SK-N-SH treated with all-trans-retinoic acid at 6 μM for 48 hours (cell line): ENCODE measurements at regions not wholly inside any gene's neighbourhood (a gene's known extent, or its start where the extent isn't known, plus 50 kb on each side); places are given as distances from the start of the nearest gene placed in this dataset.

ENCODE experiments used
- ARNTL ChIP-seq: fragments of 450-650 bp; formaldehyde crosslinking; IDR thresholded peaks from 2 replicates; pipeline ENCODE4 v1.5.0; 2020; ENCODE audit warnings: low read depth, mild to moderate bottlenecking, moderate library complexity, borderline replicate concordance
- GLIS3 ChIP-seq: fragments of 250-450 bp; sonication (Bioruptor Pico); IDR thresholded peaks from 2 replicates; pipeline ENCODE4 v1.5.0; 2020; ENCODE audit warnings: mild to moderate bottlenecking, moderate library complexity
- SNAI2 ChIP-seq: fragments of 250-450 bp; sonication (Bioruptor Pico); IDR thresholded peaks from 2 replicates; pipeline ENCODE4 v1.5.0; 2020; ENCODE audit warnings: mild to moderate bottlenecking, moderate library complexity
- TCF4 ChIP-seq: fragments of 250-450 bp; sonication (Bioruptor Pico); IDR thresholded peaks from 2 replicates; pipeline ENCODE4 v1.8.0; 2021; ENCODE audit warnings: mild to moderate bottlenecking, moderate library complexity, borderline replicate concordance
- ZNF70 ChIP-seq: fragments of 450-650 bp; formaldehyde crosslinking; IDR thresholded peaks from 2 replicates; pipeline ENCODE4 v1.5.0; 2020; ENCODE audit warnings: mild to moderate bottlenecking, moderate library complexity
- TF ChIP-seq, protein P1 (sequence below): fragments of 250-450 bp; sonication (Bioruptor Pico); IDR thresholded peaks from 2 replicates; pipeline ENCODE4 v1.8.0; 2020; ENCODE audit warnings: mild to moderate bottlenecking, moderate library complexity, borderline replicate concordance
- TF ChIP-seq, protein P2 (sequence below): fragments of 250-450 bp; sonication (Bioruptor Pico); IDR thresholded peaks from 2 replicates; pipeline ENCODE4 v1.5.1; 2020; ENCODE audit warnings: low read depth, mild to moderate bottlenecking, moderate library complexity

GRCh38 chr13:80036845-80037504 lies 304.0 kb downstream of the SPRY2 start:
- TF ChIP-seq, protein P1, sequence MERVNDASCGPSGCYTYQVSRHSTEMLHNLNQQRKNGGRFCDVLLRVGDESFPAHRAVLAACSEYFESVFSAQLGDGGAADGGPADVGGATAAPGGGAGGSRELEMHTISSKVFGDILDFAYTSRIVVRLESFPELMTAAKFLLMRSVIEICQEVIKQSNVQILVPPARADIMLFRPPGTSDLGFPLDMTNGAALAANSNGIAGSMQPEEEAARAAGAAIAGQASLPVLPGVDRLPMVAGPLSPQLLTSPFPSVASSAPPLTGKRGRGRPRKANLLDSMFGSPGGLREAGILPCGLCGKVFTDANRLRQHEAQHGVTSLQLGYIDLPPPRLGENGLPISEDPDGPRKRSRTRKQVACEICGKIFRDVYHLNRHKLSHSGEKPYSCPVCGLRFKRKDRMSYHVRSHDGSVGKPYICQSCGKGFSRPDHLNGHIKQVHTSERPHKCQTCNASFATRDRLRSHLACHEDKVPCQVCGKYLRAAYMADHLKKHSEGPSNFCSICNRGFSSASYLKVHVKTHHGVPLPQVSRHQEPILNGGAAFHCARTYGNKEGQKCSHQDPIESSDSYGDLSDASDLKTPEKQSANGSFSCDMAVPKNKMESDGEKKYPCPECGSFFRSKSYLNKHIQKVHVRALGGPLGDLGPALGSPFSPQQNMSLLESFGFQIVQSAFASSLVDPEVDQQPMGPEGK (CRISPR knock-in tag) = no peak
- TF ChIP-seq TCF4 (CRISPR knock-in tag) (peak; percentile 93), GLIS3 (CRISPR knock-in tag) (no peak), ARNTL (CRISPR knock-in tag) (no peak), SNAI2 (CRISPR knock-in tag) (no peak), ZNF70 (CRISPR knock-in tag) (no peak)
- TF ChIP-seq, protein P2, sequence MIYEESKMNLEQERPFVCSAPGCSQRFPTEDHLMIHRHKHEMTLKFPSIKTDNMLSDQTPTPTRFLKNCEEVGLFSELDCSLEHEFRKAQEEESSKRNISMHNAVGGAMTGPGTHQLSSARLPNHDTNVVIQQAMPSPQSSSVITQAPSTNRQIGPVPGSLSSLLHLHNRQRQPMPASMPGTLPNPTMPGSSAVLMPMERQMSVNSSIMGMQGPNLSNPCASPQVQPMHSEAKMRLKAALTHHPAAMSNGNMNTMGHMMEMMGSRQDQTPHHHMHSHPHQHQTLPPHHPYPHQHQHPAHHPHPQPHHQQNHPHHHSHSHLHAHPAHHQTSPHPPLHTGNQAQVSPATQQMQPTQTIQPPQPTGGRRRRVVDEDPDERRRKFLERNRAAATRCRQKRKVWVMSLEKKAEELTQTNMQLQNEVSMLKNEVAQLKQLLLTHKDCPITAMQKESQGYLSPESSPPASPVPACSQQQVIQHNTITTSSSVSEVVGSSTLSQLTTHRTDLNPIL (CRISPR knock-in tag) = no peak
